NCI-H2029 treated with DMSO at 0.1 percent for 48 hours (cell line): ENCODE measurements at regions not wholly inside any gene's neighbourhood (a gene's known extent, or its start where the extent isn't known, plus 50 kb on each side); places are given as distances from the start of the nearest gene placed in this dataset.
"Not testable (repeated sequence)": the region's sequence is repeated elsewhere in the genome, so short reads cannot be mapped to it uniquely, and the experiment has no call there.

ENCODE experiments used
- DNase-seq: peaks from one replicate; lab custom pipeline; 2025; lab: John Stamatoyannopoulos, UW

- DNase-seq: no peak
Measured at GRCh38 chr4:106588891-106589290, 220.3 kb upstream of the GIMD1 start.

- no peak for DNase-seq
Measured at GRCh38 chr4:106587558-106587957, 219.0 kb upstream of the GIMD1 start.

GRCh38 chr4:106585915-106586349 lies 217.4 kb upstream of the GIMD1 start:
- no peak for DNase-seq

GRCh38 chr4:106584337-106584989 lies 215.9 kb upstream of the GIMD1 start:
- DNase-seq: no peak

- no peak for DNase-seq
Measured at GRCh38 chr4:106583567-106583966, 215.0 kb upstream of the GIMD1 start.

GRCh38 chr4:106583108-106583507 lies 214.5 kb upstream of the GIMD1 start:
- DNase-seq: no peak

- no peak for DNase-seq
Measured at GRCh38 chr4:106582103-106582502, 213.5 kb upstream of the GIMD1 start.

GRCh38 chr4:106579236-106579635 lies 210.7 kb upstream of the GIMD1 start:
- DNase-seq: no peak

- DNase-seq: no peak
Measured at GRCh38 chr4:106569146-106570031, 200.8 kb upstream of the GIMD1 start.

- DNase-seq: no peak
Measured at GRCh38 chr4:106565727-106566126, 197.1 kb upstream of the GIMD1 start.

- DNase-seq: not testable (repeated sequence)
Measured at GRCh38 chr4:106563637-106564036, 195.1 kb upstream of the GIMD1 start.

- DNase-seq: no peak
Measured at GRCh38 chr4:106551724-106552123, 183.1 kb upstream of the GIMD1 start.

- no peak for DNase-seq
Measured at GRCh38 chr4:106548446-106549044, 180.0 kb upstream of the GIMD1 start.

GRCh38 chr4:106546370-106546769 lies 177.8 kb upstream of the GIMD1 start:
- no peak for DNase-seq

- not testable (repeated sequence) for DNase-seq
Measured at GRCh38 chr4:106542609-106543008, 174.0 kb upstream of the GIMD1 start.

- no peak for DNase-seq
Measured at GRCh38 chr4:106541253-106541652, 172.7 kb upstream of the GIMD1 start.

- DNase-seq: no peak
Measured at GRCh38 chr4:106530821-106531220, 162.2 kb upstream of the GIMD1 start.

- no peak for DNase-seq
Measured at GRCh38 chr4:106530024-106530361, 161.4 kb upstream of the GIMD1 start.

GRCh38 chr4:106529348-106530023 lies 160.9 kb upstream of the GIMD1 start:
- DNase-seq: no peak

- no peak for DNase-seq
Measured at GRCh38 chr4:106527316-106527715, 158.7 kb upstream of the GIMD1 start.

GRCh38 chr4:106525425-106525824 lies 156.8 kb upstream of the GIMD1 start:
- DNase-seq: not testable (repeated sequence)

GRCh38 chr4:106524772-106525171 lies 156.2 kb upstream of the GIMD1 start:
- DNase-seq: not testable (repeated sequence)
